ENCODE measurements at regions not wholly inside any gene's neighbourhood (a gene's known extent, or its start where the extent isn't known, plus 50 kb on each side); places are given as distances from the start of the nearest gene placed in this dataset.

GRCh38 chr20:47960769-47961541 is 175.7 kb upstream of the SULF2 start:
- ChIA-PET CTCF (no interaction called here), POLR2A (no interaction called here)
- no peak for TF ChIP-seq GABPB1 (CRISPR knock-in tag; IDR thresholded peaks at IDR 0.05)
- no peak for TF ChIP-seq HMGXB4 (CRISPR knock-in tag; IDR thresholded peaks at IDR 0.05)
- no peak for TF ChIP-seq RELA (CRISPR knock-in tag; IDR thresholded peaks at IDR 0.05; ENCODE audit: borderline replicate concordance)
- no peak for TF ChIP-seq IRF2 (CRISPR knock-in tag; IDR thresholded peaks at IDR 0.05; ENCODE audit: borderline replicate concordance, low read depth)
- TF ChIP-seq, protein P1, sequence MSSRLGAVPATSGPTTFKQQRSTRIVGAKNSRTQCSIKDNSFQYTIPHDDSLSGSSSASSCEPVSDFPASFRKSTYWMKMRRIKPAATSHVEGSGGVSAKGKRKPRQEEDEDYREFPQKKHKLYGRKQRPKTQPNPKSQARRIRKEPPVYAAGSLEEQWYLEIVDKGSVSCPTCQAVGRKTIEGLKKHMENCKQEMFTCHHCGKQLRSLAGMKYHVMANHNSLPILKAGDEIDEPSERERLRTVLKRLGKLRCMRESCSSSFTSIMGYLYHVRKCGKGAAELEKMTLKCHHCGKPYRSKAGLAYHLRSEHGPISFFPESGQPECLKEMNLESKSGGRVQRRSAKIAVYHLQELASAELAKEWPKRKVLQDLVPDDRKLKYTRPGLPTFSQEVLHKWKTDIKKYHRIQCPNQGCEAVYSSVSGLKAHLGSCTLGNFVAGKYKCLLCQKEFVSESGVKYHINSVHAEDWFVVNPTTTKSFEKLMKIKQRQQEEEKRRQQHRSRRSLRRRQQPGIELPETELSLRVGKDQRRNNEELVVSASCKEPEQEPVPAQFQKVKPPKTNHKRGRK (CRISPR knock-in tag; IDR thresholded peaks at IDR 0.05; ENCODE audit: borderline replicate concordance) = no peak
- no peak for TF ChIP-seq MXD4 (CRISPR knock-in tag; IDR thresholded peaks at IDR 0.05; ENCODE audit: borderline replicate concordance)
- no peak for TF ChIP-seq MYBL2 (CRISPR knock-in tag; IDR thresholded peaks at IDR 0.05)
- no peak for TF ChIP-seq NR2C2 (CRISPR knock-in tag; IDR thresholded peaks at IDR 0.05)
- no peak for TF ChIP-seq AR (CRISPR knock-in tag; IDR thresholded peaks at IDR 0.05)
- no peak for TF ChIP-seq GRHL2 (CRISPR knock-in tag; IDR thresholded peaks at IDR 0.05; ENCODE audit: insufficient replicate concordance, severe bottlenecking)
- TF ChIP-seq ZNF138 (CRISPR knock-in tag; conservative IDR thresholded peaks at IDR 0.05) = no peak
- TF ChIP-seq NR3C1 (CRISPR knock-in tag; conservative IDR thresholded peaks at IDR 0.05; ENCODE audit: low read depth) = no peak
- TF ChIP-seq ELF4 (CRISPR knock-in tag; IDR thresholded peaks at IDR 0.05; ENCODE audit: low read depth) = no peak
- no peak for TF ChIP-seq ZNF425 (CRISPR knock-in tag; conservative IDR thresholded peaks at IDR 0.05)
- Mint-ChIP-seq H3K36me3 (no peaks in the 10 kb centered on the region), H3K4me3 (no peak overlapping the region), H3K4me1 (peaks cover 23% of the 10 kb centered on the region), H3K27me3 (ENCODE audit: low read depth) (no peaks in the 10 kb centered on the region), H3K27ac (no peak overlapping the region; the same call in 1 of the 2 replicates), H3K9me3 (no peaks in the 10 kb centered on the region)
- DNase-seq (ENCODE audit: low spot score) (no peak), ATAC-seq (no peak)

DNA sequence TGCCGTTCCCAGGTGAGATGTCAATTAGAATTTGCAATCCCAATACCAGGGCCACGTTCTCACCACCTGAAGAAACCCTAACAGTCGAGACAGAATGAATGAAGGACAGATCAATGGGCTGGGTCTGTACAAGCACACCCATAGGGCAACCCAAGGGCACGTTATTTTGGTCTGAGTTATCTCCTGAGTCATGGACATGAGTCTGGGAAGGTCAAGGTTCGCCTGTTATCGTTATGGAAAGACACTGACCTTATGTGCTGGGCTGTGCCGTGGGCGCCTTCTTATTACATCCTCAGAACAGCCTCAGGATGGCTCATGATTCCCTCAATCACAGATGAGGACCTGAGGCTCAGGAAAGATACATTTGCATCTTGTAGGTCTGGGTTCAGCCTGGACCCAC is 175.0 kb upstream of the SULF2 start:
- DNase-seq (ENCODE audit: low spot score) (no peak), ATAC-seq (no peak)
- TF ChIP-seq TP53 (CRISPR knock-in tag; IDR thresholded peaks at IDR 0.05) (no peak), ZNF232 (CRISPR knock-in tag; IDR thresholded peaks at IDR 0.05) (no peak), HMGXB4 (CRISPR knock-in tag; IDR thresholded peaks at IDR 0.05) (no peak), MLX (CRISPR knock-in tag; IDR thresholded peaks at IDR 0.05) (no peak), E2F4 (CRISPR knock-in tag; IDR thresholded peaks at IDR 0.05; ENCODE audit: borderline replicate concordance, low read depth) (no peak)
- CTCF ChIA-PET = no interaction called here
- H3K4me1 Mint-ChIP-seq = peaks cover 23% of the 10 kb centered on the region
- POLR2A ChIA-PET = no interaction called here
- no peak overlapping the region for H3K4me3 Mint-ChIP-seq
- H3K27ac Mint-ChIP-seq = no peak overlapping the region
- H3K27me3 Mint-ChIP-seq (ENCODE audit: low read depth) = no peaks in the 10 kb centered on the region
- H3K36me3 Mint-ChIP-seq = no peaks in the 10 kb centered on the region
- no peaks in the 10 kb centered on the region for H3K9me3 Mint-ChIP-seq
